Fibroblast of skin of right quadriceps (primary cell): ENCODE measurements at regions not wholly inside any gene's neighbourhood (a gene's known extent, or its start where the extent isn't known, plus 50 kb on each side); places are given as distances from the start of the nearest gene placed in this dataset.

ENCODE experiments used
- DNase-seq: peaks from one replicate; pipeline ENCODE4 v3.0.0-alpha.2; 2013

- DNase-seq: no peak
Observed at GRCh38 chr10:121284936-121285335, 313.3 kb downstream of the FGFR2 start.

DNA sequence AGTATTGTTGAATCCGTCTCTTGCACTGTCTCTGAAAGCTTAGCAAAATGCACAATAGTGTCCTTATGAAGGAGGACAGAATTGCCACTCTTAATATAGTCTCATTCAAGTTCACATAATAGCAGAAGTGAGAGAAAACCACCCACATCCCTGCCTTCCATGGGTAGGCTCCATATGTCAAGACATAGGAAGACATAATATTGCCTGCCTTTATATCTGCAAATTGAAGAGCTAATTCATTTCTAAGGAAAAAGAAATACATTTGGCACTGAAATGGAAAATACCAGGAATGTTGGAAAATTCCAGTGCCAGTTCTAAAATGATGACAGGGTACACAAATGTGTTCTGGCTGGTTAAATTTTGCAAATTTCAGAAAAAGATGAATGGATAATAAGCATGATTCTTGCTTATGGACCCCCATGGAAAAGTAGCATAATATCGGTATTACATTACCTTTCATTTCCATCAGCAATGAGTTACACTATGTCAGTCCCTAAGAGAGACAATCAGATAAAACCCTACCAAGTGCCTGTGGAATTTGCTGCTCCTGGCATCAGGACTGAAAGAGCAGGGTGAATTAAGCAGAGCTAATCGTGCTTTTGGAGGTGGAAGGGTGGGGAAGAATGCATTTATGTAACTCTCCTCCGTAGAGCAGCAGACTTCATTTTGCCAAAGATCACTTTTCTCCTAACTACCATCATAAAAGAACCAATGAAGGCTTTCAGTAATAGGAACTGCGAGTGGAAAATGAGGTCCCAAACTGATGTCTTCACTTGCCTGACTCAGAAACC is 312.6 kb downstream of the FGFR2 start:
- no peak for DNase-seq

- no peak for DNase-seq
Observed at GRCh38 chr10:121288011-121288410, 310.2 kb downstream of the FGFR2 start.

DNA sequence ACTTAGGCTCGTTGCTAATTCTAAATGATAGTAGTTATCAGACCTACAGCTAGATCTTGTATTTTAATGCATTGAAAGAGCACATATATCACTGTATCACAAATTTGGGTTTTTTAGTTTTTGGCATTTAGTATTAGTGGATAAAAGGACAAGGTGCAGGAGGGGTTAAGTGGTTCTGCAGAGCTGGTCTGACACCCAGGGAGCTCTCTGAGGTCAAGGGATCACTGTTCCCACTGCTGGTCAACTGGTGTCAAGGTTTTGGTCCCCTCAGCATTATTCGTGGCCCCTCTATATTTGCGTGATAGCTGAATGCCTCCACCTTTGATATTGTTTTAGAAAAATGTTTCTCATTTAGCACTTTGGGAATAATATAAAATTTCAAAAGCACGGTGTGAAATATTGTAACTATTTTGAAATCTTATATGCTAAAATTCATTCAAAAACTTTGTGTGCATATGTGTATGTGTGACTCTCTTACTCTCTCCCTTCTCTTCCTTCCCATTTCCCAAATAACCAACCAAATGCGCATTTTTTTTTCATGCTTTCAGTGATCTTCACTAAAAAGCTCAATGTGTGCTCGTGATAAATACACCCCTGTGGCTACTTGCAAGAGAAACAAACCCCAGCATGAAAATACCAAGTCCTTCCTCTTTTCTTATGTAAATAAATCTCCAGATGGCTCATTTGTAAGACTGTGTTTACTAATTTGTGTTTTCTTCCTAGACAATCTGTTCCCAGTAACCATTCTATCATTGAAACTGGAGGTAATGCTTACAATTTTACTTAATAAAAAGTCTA is 309.2 kb downstream of the FGFR2 start:
- DNase-seq: no peak

GRCh38 chr10:121289800-121290199 is 308.4 kb downstream of the FGFR2 start:
- no peak for DNase-seq

- no peak for DNase-seq
Observed at GRCh38 chr10:121290674-121291073, 307.6 kb downstream of the FGFR2 start.

- no peak for DNase-seq
Observed at GRCh38 chr10:121291376-121291775, 306.9 kb downstream of the FGFR2 start.

GRCh38 chr10:121291823-121292222 is 306.4 kb downstream of the FGFR2 start:
- DNase-seq: no peak

GRCh38 chr10:121292321-121292720 is 305.9 kb downstream of the FGFR2 start:
- DNase-seq: no peak

GRCh38 chr10:121293110-121293509 is 305.1 kb downstream of the FGFR2 start:
- DNase-seq: no peak

DNA sequence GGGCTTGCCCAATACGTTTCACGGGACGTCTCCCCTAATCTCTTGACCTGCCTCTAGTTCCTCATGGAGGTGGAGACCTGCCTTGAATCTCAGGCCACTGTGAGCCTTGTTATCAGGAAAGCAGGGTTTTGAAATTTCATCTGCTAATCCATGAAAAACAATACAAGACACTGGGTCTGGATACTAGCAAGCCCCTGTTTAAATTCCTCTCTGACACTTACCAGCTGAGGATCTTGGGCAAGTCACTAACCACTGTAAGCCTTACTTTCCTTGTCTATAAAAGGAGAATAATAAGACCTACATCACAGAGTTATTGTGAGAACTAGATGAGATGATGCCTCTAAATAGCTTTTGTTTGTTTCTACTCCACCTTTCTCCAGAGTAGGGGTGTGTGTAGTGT is 303.6 kb downstream of the FGFR2 start:
- DNase-seq: no peak

- DNase-seq: no peak
Observed at GRCh38 chr10:121296378-121296777, 301.9 kb downstream of the FGFR2 start.

GRCh38 chr10:121296881-121297585 is 301.2 kb downstream of the FGFR2 start:
- DNase-seq: no peak

DNA sequence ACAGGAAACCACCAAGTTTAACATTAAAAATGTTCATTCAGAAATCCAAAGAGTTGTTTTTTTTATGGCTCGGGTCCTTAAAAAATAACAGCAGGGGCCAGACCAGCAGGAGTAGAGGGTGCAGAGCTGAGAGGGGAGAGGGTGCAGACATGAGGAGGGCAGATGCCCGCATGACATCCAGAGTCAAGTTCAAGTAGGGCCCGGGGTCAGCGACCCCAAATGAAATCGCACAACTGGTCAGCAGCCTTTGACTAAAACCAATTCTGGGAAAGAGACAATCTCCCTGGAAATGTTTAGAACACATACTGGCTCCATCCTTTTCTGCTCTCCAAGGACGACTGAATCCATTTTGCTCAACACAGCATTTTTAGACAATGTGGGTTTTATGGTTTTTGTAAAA is 297.5 kb downstream of the FGFR2 start:
- no peak for DNase-seq

- DNase-seq: no peak
Observed at GRCh38 chr10:121302541-121303180, 295.6 kb downstream of the FGFR2 start.

DNA sequence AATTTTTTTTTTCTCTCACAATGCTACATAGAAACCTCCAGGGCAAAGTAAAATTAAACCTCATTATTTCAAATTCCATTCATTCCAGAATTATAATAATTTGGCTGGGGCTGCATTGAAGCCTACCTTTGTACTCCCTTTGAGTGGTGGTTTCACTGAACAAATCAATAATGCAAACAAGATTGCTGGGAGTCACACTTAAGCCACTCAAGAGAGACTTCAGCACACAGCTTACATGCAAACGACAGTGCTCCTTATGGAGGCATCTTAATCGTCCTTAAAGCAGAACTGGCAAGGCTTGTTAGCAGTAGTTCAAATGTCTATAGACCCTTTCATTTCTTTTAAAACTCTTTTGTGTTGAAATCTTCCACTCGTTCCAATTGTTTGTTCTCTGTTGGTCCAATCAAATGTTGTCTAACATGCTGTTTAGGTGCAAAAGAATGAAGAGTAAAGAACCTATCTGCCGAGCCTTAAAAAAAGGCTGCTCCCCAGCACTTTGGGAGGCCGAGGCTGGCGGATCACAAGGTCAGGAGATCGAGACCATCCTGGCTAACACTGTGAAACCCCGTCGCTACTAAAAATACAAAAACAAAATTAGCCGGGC is 294.9 kb downstream of the FGFR2 start:
- DNase-seq: no peak

GRCh38 chr10:121305066-121305465 is 293.2 kb downstream of the FGFR2 start:
- DNase-seq: no peak

- DNase-seq: no peak
Observed at GRCh38 chr10:121306159-121306673, 292.0 kb downstream of the FGFR2 start.

DNA sequence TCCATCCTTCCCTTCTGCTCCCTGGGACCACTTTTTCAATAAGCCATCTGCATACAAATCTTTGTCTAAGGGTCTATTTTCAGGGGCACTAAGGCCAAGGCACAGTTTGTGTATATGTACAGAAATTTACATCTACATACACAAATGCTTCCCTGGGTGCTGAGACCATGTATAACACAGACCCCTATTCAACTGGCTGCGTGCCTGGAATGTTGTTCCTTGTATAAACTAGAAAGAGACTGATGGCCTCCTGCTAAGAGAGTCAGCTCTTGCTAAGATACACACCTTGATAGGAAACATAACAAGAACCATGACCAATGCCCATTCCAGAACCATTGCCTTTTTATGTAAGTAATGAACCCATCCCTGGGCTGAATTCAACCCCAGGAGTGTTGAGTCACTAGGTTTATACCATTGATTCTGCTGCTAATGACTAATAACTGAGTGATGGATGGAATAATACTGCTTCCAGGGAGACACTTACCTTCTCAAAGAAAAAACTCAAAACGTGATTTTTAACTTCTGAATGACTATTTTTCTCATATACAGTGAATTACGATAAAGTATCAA is 290.7 kb downstream of the FGFR2 start:
- no peak for DNase-seq

- DNase-seq: no peak
Observed at GRCh38 chr10:121308020-121308419, 290.2 kb downstream of the FGFR2 start.

GRCh38 chr10:121309164-121309563 is 289.1 kb downstream of the FGFR2 start:
- DNase-seq: no peak

- no peak for DNase-seq
Observed at GRCh38 chr10:121310151-121310711, 288.0 kb downstream of the FGFR2 start.
